ENCODE measurements at regions not wholly inside any gene's neighbourhood (a gene's known extent, or its start where the extent isn't known, plus 50 kb on each side); places are given as distances from the start of the nearest gene placed in this dataset.

DNA sequence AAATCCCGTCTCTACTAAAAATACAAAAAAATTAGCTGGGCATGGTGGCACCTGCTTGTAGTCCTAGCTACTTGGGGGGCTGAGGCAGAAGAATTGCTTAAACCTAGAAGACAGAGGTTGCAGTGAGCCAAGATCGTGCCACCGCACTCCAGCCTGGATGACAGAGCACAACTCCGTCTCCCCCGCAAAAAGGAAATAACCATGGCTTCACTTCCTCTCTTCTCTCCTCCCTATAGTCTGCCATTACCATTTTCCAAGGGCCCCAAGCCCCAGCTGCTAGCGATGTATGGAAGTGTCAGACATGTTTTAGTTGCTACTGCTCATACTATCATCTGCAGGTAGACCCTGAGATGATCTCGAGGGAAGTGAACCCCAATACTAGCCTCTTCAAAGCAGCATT, 177.3 kb upstream of the FAM9B start (continued):
- TF ChIP-seq GTF2F1 (IDR thresholded peaks at IDR 0.05; ENCODE audit: borderline replicate concordance, low read depth, low read length): no peak
- TF ChIP-seq CHD2 (IDR thresholded peaks at IDR 0.05; ENCODE audit: low read length): no peak
- TF ChIP-seq, protein P1, sequence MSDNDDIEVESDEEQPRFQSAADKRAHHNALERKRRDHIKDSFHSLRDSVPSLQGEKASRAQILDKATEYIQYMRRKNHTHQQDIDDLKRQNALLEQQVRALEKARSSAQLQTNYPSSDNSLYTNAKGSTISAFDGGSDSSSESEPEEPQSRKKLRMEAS (IDR thresholded peaks at IDR 0.05): no peak
- TF ChIP-seq ASH2L (IDR thresholded peaks at IDR 0.05; ENCODE audit: low read length): no peak
- TF ChIP-seq RBBP5 (IDR thresholded peaks at IDR 0.05; ENCODE audit: borderline replicate concordance, low read depth, low read length): no peak
- no peak for TF ChIP-seq CHD1 (IDR thresholded peaks at IDR 0.05; ENCODE audit: low read depth, low read length)
- TF ChIP-seq SIX5 (IDR thresholded peaks at IDR 0.05; ENCODE audit: low read depth, low read length): no peak
- TF ChIP-seq NRF1 (IDR thresholded peaks at IDR 0.05; ENCODE audit: low read depth, low read length): no peak
- no peak for TF ChIP-seq JUND (IDR thresholded peaks at IDR 0.05; ENCODE audit: low read length)
- no peak for TF ChIP-seq KDM5A (IDR thresholded peaks at IDR 0.05; ENCODE audit: low read length)
- TF ChIP-seq KDM1A (IDR thresholded peaks at IDR 0.05; ENCODE audit: borderline replicate concordance, low read length): no peak
- no peak for TF ChIP-seq RAD21 (IDR thresholded peaks at IDR 0.05 in 1 of 2, conservative IDR thresholded peaks at IDR 0.05 in 1 of 2; ENCODE audit: low read depth in 2 of 2, low read length in 2 of 2)
- TF ChIP-seq RNF2 (IDR thresholded peaks at IDR 0.05; ENCODE audit: borderline replicate concordance, low read depth, low read length, missing control alignments, poor library complexity, severe bottlenecking): no peak
- no peak for TF ChIP-seq RXRA (IDR thresholded peaks at IDR 0.05; ENCODE audit: insufficient read depth, low read depth, low read length)
- TF ChIP-seq SIN3A (conservative IDR thresholded peaks at IDR 0.05 in 1 of 2, IDR thresholded peaks at IDR 0.05 in 1 of 2; ENCODE audit: low read depth in 1 of 2, low read length in 2 of 2): no peak
- TF ChIP-seq, protein P2, sequence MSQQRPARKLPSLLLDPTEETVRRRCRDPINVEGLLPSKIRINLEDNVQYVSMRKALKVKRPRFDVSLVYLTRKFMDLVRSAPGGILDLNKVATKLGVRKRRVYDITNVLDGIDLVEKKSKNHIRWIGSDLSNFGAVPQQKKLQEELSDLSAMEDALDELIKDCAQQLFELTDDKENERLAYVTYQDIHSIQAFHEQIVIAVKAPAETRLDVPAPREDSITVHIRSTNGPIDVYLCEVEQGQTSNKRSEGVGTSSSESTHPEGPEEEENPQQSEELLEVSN (IDR thresholded peaks at IDR 0.05): no peak
